D721Med (cell line): ENCODE measurements at regions not wholly inside any gene's neighbourhood (a gene's known extent, or its start where the extent isn't known, plus 50 kb on each side); places are given as distances from the start of the nearest gene placed in this dataset.

ENCODE experiments used
- DNase-seq: peaks from one replicate; pipeline ENCODE4 v3.0.0; 2011; ENCODE audit warnings: low spot score; ENCODE audit not compliant: insufficient read length
- FAIRE-seq: peaks from 2 replicates; lab custom pipeline; 2011; peaks lifted over from hg19 to GRCh38; lab: Jason Lieb, UNC
- TF ChIP-seq, protein P1 (sequence below): IDR thresholded peaks from 2 replicates; pipeline ENCODE4 v1.5.1; 2012; ENCODE audit warnings: mild to moderate bottlenecking, control low read depth; ENCODE audit not compliant: insufficient read depth; ENCODE audit errors: missing control alignments

DNA sequence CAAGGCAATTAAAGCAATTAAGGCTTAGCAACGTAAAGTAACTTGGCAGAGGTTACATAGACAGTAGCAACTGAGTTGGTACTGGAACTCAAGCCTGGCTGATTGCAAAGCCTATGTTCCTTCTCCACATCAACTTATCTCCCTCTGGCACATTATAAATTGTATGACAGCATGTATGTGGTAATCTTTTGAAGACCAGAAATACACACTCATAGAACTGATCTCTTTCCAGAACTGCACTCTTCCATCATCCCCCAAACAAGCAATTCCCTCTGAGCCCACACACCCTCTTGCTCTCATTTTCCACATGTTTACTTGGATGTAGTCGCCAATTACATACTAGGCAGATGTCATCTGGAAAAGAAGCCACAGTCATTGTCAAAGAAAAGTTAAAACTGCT, 502.2 kb downstream of the PLPP3 start:
- TF ChIP-seq, protein P1, sequence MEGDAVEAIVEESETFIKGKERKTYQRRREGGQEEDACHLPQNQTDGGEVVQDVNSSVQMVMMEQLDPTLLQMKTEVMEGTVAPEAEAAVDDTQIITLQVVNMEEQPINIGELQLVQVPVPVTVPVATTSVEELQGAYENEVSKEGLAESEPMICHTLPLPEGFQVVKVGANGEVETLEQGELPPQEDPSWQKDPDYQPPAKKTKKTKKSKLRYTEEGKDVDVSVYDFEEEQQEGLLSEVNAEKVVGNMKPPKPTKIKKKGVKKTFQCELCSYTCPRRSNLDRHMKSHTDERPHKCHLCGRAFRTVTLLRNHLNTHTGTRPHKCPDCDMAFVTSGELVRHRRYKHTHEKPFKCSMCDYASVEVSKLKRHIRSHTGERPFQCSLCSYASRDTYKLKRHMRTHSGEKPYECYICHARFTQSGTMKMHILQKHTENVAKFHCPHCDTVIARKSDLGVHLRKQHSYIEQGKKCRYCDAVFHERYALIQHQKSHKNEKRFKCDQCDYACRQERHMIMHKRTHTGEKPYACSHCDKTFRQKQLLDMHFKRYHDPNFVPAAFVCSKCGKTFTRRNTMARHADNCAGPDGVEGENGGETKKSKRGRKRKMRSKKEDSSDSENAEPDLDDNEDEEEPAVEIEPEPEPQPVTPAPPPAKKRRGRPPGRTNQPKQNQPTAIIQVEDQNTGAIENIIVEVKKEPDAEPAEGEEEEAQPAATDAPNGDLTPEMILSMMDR = no peak
- no peak for DNase-seq
- no peak for FAIRE-seq

DNA sequence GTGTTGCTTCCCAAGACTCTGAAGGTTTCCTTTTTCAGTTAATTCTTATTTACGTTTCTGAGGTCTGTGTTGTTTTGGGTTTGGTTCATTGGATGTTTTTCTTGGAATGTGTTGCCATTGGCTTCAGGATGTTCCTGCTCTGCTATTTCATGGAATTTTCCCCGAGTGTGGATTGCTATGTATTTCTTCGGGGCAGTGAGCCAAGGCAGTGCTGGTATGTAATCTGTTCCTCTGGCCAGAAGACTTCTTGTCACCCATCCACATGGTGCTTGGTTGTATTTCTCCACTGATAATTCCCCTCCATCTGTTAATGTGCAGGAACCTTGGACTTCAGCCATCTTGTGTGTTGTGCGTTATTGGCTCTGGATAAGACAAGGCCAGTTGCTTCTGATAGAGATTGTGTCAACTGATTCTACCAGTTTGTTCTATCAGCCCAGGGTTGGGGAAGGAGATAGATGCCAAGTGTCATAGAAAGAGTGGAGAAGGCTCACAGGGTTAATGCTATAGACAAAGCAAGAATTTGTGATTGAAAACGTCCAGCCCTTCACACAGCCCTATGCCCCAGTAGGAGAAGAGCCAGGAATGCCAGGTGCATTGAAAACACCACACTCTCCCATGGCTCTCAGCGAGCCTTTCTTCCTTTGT, 505.2 kb downstream of the PLPP3 start:
- DNase-seq = no peak
- TF ChIP-seq, protein P1 = no peak
- no peak for FAIRE-seq

DNA sequence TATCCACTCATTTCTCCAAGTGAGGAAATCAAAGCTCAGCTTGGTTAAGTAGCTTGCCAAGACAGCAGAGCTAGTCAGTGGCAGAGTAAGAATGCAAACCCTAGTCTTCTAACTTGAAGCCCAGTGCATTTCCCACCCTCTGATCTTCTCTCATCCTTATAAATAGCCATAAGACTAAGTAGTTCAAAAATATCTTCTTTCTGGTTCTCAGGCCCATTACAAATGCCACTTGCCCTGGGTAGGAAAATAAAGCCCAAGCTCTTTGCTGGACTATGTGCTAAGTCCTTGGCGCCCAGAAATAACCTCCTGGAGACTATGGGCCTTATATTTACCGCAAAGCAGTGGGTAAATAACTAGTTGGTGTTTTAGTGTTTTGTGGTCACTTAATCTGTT, 505.8 kb downstream of the PLPP3 start:
- FAIRE-seq = no peak
- DNase-seq = no peak
- TF ChIP-seq, protein P1 = no peak

DNA sequence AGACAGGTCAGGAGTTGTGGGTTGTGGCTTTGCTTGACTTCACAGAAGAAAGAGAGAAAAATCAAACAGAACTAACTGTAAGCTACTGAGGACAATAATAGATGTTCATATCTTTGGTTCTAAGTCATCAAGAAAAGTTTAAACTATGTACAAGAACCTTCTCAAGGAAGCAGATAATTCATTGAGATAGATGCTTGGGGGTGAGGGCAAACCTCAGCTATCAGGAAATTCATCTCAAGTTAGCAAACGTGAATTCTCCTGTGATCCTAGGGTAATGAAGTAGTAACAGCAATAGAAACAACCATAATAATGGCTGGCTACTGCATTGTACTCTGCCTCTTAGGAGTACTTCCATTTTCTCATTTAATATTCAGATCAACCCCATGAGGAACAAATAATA, 506.2 kb downstream of the PLPP3 start:
- TF ChIP-seq, protein P1 = no peak
- DNase-seq = no peak
- no peak for FAIRE-seq

DNA sequence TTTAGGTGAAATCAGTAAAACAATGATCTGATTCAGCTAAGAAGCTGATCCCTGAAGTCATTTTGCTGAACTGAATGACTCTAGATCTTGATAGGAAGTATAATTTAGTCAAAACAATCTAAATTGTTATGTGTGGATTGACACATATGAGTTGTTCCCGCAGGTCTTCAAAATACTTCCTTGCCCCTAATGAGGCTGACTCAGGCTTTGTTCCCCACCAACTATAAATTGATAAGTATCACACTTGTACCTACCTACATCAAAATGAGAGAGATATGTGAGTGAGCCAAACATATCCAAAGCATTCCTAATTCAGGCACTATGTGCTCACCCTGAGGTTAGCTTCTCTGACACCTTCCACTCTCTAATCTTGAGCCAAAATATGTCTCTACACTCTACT, 507.1 kb downstream of the PLPP3 start:
- DNase-seq (no peak), FAIRE-seq (no peak)
- TF ChIP-seq, protein P1 = no peak

DNA sequence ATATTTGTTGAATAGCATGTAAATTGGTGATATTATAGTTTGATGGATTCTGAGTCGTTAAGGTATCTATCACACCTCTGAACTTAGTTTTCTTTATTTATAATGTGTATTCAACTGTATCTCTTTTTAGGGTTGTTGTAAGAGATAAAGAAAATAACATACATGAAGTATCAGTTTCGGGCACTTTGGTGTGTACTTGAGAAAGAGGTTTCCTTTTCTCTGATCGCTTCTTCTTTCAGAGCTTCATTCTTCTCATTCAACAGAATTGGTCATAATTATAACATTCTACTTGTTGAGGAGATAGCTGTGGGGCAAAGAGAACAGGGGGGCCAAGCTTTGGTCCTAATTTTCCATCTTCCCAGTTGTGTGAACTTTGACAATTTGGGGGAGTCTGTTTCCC, 508.0 kb downstream of the PLPP3 start:
- no peak for DNase-seq

DNA sequence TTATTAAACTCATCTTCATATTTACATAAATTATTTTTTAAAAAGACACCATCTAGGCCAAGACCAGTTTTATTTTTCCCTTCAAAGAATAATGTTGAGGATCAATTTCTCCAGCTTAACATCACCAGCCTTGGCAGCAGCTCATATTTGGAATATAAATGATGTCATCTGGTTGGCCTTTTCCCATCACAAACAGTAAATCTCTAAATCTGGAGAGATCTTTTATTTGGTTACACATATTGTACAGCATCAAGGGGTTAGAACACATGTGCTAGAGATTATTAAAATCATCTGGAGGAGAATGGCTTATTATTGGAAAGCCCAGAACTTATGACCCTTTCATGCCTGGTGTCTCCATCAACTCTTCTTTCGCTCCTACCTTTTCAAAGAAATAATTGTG, 508.8 kb downstream of the PLPP3 start:
- no peak for FAIRE-seq

More for the DNA sequence above, 508.0 kb downstream of the PLPP3 start:
- TF ChIP-seq, protein P1 = no peak
- no peak for FAIRE-seq

More for the DNA sequence above, 508.8 kb downstream of the PLPP3 start:
- TF ChIP-seq, protein P1 = no peak
- no peak for DNase-seq
